ENCODE measurements at regions not wholly inside any gene's neighbourhood (a gene's known extent, or its start where the extent isn't known, plus 50 kb on each side); places are given as distances from the start of the nearest gene placed in this dataset.

GRCh38 chr16:9275377-9275776, 183.9 kb downstream of the HAPSTR1 start:
- TF ChIP-seq CTCF (IDR thresholded peaks at IDR 0.05) (no peak), POLR2A (IDR thresholded peaks at IDR 0.05) (no peak)

Measured in thyroid gland (tissue), 4 donors.